ENCODE measurements at regions not wholly inside any gene's neighbourhood (a gene's known extent, or its start where the extent isn't known, plus 50 kb on each side); places are given as distances from the start of the nearest gene placed in this dataset.
"Not testable (repeated sequence)": the region's sequence is repeated elsewhere in the genome, so short reads cannot be mapped to it uniquely, and the experiment has no call there.

- DNase-seq (ENCODE audit: low spot score) = no peak
Observed at GRCh38 chr5:120344181-120344580, 119.9 kb upstream of the PRR16 start.

DNA sequence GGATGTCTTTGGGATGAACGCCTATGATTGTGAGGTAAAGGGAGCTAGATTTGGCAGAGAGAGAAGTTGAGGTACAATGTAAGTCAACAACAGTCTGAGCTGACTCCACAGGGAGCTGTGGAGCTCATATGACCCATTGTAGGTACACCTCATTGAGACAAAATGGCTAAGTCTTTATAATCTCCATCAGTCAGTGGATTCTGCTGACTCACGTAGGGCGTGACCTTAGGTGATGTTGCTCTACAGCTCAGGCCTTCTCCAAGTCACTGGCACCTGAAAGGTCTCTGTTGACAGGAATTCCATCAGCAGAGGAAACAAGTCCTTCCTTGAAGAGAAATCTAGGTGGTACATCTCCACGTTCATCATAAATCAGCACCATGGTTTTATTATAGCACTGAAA, 118.2 kb upstream of the PRR16 start:
- DNase-seq (ENCODE audit: low spot score) = no peak

GRCh38 chr5:120351071-120351470, 113.0 kb upstream of the PRR16 start:
- DNase-seq (ENCODE audit: low spot score) = not testable (repeated sequence)

GRCh38 chr5:120354126-120354525, 110.0 kb upstream of the PRR16 start:
- DNase-seq (ENCODE audit: low spot score) = peak; percentile 27

DNA sequence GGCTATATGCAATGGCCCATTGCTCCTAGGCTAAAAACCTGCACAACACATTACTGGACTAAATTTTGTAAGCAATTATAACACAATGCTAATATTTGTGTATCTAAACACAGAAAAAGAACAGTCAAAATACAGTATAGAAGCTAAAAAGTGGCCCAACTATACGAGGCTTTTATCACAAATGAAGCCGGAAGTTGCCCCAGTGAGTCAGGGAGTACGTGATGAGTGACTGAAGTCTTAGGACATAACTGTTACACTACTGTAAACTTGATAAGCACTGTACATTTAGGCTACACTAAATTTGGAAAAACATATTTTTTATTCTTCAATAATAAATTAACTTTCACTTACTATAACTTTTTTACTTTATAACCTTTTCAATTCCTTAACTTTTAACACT, 105.2 kb upstream of the PRR16 start:
- DNase-seq (ENCODE audit: low spot score) = no peak

- DNase-seq (ENCODE audit: low spot score) = no peak
Observed at GRCh38 chr5:120361941-120362340, 102.2 kb upstream of the PRR16 start.

DNA sequence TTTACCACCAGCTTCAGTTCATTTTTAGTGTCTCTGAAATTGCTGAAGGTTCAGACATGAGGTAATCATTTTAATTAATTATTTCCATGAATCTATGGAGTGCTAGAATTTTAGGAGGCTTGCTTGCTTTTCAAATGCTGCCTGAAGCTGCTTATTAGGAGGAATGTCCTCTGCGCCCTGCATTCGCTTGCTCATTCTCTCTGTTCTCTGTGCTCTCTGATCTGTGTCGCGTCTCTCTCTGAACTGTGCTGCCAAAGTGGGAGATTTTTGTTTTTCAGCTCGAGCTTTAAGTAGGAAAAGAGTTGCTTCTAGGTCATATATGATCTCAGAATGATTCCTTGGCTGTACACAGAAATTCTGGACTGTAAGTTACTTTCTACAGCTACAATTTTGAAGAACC, 101.7 kb upstream of the PRR16 start:
- DNase-seq (ENCODE audit: low spot score) = no peak

DNA sequence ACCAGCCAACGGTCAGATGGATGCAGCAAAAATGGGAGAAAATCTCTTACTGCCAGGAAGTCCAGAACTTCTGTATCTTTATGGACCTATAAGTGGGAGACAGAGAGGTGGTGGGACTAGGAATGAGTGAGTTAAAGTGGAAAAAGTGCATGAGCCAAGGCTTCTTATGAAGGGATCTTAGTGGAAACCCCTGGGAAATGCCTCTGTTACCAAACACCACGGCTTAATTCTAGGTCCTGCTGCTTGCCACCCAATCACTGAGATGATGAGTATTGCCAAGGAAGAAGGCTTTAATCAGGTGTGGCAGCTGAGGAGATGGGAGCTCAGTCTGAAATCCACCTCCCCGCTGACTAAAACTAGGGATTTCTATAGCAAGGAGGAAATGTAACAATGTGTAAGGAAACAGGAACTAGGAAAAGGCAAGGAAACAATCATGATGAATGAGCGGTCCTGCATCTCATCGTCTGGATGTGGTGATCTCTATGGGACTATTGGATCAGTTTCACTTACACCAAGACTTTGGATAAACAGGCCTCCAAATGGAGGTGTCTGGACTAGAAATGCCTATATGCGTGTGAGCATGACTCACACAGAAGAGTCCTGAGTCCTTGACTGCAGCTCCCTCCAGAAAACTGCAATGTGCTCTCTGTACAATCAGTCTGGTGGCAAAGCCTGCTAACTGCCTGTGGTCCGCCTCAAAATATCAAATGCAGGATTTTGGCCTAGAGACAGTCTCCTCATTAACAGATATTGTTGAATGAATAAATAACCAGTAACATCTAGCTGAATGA, 98.2 kb upstream of the PRR16 start:
- no peak for DNase-seq (ENCODE audit: low spot score)

DNA sequence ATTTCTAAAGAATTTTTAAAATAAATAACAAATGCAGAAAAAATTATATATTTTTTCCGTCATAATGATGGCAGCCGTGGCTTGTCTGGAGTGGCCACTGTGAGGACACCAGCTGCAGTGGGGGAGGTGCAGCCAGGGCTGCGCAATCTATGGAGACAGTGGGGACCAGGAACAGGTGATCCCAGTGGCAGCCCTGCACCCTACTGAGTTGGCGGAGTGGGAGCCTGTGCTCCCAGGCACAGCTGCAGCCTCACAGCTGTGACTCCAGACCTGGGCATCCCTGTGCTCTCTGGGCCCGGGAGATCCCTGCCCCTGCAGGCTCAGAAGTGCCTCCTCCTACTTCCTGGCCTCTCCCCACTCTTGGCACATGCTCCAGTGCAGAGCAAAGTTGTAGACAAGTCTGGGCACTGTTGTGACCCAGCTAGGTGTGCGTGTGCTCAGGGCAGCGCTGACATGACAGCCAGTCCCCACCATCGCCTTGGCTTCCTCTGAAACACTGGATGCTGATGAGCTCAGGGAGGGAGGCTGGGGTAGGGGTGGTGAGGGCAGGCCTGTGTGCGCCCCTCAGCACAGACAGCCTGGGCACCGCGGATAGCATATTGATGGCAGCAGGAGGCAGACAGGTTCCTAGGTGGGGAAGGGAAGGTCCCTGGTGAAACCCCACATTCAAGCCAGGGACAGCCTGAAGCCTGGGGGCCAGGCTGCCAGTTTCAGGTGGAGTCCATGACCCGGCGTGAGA, 96.0 kb upstream of the PRR16 start:
- DNase-seq (ENCODE audit: low spot score) = no peak

DNA sequence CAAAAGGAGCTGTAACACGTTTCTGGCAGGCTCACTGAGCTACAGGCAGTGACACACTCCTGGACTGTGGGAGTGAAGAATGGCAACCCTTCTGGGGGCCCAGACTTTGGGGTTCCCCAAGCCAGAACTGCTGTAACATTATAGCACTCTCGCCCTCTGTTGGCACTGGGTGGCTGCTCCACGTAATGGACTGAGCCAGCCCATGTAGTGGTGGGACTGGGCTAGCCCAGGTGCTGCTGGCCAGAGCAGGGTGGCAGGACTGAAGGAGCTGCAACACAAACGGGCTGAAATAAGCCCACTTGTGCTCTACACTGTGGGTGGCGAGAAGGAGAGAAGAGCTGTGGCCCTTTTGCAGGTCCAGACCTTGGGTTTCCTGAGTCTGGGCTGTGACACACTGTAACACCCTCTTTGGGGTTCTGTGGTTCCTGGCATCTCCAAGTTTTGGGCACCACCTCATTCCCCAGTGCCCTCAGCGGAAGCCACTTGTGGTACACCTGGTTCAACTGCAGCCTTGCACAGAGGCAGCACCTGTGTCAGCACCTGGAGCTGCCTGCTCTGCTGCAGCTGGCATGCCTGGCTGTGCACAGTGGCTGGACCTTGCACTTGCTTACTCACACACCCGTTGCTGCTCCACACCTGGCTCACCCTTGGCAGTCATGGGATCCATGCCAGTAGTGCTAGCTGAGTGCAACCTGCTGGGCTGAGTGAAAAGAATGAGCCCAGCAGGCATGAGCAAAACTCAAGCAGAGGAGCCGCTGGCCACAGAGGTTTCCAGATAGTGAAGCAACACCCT, 95.0 kb upstream of the PRR16 start:
- DNase-seq (ENCODE audit: low spot score) = no peak

- no peak for DNase-seq (ENCODE audit: low spot score)
Observed at GRCh38 chr5:120372899-120373298, 91.2 kb upstream of the PRR16 start.

DNA sequence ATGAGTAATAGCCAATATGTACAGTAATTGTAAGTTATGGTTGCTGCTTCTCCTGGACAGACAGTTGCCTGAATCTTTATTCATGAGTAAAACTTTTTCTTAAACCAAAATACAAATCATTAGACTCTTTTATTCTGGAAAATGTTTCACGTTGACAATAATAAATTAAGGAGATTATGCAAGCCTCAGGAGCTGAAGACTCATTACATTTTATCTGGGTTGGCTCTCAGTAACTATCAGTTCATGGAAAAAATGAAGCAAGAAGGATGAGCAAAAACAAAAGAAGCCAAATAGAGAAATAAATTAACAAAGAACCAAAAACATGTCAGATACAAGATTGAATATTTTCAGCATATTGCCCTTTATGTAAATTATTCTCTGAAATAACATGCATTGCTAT, 88.9 kb upstream of the PRR16 start:
- DNase-seq (ENCODE audit: low spot score) = no peak

GRCh38 chr5:120380644-120381043, 83.5 kb upstream of the PRR16 start:
- no peak for DNase-seq (ENCODE audit: low spot score)

GRCh38 chr5:120382833-120383232, 81.3 kb upstream of the PRR16 start:
- no peak for DNase-seq (ENCODE audit: low spot score)

DNA sequence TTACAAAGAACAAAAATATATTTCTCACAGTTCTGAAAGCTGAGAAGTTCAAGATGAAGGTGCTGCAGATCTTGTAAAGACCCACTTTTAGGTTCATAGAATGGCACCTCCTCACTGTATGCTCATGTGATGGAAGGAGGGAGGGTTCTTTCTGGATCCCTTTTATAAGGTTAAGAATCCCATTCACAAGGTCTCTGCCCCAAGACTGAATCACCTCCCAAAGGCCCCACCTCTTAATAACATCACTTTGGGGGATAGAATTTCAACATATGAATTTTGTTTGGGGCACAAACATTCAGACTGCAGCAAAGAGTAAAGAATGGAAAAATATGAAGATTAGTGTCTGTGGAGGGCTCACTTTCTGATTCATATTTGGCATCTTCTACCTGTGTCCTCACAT, 77.1 kb upstream of the PRR16 start:
- DNase-seq (ENCODE audit: low spot score) = no peak

GRCh38 chr5:120388016-120388781, 75.9 kb upstream of the PRR16 start:
- DNase-seq (ENCODE audit: low spot score) = peak; percentile 55

DNA sequence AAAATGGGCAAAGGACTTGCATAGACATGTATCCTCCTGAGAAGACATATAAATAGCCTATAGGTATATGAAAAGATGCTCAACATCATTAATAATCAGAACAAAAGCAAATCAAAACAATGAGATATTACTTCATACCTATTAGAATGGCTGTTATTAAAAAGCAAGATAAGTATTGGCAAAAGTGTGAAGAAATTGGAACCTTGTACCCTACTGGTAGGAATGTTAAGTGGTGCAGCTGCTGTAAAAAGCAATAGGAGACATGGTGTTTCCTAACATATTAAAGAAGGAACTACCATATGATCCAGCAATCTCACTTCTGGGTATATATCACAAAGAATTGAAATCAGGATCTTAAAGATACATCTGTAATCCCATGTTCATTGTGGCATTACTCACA, 69.8 kb upstream of the PRR16 start:
- no peak for DNase-seq (ENCODE audit: low spot score)

- peak; percentile 24 for DNase-seq (ENCODE audit: low spot score)
Observed at GRCh38 chr5:120396186-120396585, 67.9 kb upstream of the PRR16 start.

DNA sequence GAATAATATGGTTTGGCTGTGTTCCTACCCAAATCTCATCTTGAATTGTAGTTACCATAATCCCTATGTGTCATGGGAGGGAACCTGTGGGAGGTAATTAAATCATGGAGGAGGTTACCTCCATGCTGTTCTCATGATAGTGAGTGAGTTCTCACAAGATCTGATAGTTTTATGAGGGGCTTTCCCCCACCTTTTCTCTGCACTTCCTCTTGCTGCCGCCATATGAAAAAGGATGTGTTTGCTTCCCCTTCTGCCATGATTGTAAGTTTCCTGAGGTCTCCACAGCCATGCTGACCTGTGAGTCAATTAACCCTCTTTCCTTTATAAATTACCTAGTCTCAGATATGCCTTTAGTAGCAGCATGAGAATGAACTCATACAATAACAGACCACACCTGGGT, 63.7 kb upstream of the PRR16 start:
- DNase-seq (ENCODE audit: low spot score) = no peak

DNA sequence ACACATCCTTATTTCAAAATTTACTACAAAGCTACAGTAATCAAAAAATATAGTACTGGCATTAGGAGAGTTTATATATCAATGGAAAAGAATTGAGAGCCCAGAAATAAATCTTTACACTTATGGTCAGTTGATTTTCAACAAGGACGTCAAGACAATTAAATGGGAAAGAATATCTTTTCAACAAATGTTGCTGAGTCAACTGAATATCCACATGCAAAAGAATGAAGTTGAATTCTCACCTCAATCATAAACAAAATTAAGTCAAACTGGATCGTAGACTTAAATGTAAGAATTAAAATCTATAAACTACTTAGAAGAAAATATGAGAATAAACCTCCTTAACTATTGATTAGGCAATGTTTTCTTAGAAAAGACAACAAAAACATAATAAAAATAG, 61.5 kb upstream of the PRR16 start:
- DNase-seq (ENCODE audit: low spot score) = no peak

DNA sequence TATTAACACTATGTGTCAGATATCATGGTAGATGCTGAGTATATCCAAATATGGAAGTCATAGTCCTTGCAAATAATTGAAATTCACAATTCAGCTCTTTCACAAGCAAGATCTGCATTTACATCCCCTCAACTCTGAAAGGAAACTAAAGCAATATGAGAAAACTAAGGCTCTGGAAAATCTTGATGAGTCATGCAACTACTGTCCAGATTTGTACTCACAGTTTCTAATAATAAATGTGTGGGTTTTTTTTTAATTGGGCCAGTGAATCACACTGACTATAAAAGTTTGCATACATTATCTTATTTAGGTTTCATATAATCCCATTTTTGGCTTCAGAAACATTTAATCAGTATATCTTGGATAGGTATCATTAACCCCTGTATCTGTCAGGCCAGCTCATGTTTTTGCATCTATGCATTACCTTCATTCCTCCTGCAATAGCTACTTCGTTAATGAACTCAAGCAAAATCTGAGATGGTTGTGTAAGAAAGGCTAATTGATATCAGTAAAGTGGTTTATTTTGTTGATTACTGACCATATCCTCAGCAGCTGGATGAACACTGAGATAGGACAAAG, 58.7 kb upstream of the PRR16 start:
- peak; percentile 44 for DNase-seq (ENCODE audit: low spot score)

- DNase-seq (ENCODE audit: low spot score) = peak; percentile 10
Observed at GRCh38 chr5:120405923-120406322, 58.2 kb upstream of the PRR16 start.

Measured in COLO829 (cell line).